ENCODE measurements at regions not wholly inside any gene's neighbourhood (a gene's known extent, or its start where the extent isn't known, plus 50 kb on each side); places are given as distances from the start of the nearest gene placed in this dataset.

DNA sequence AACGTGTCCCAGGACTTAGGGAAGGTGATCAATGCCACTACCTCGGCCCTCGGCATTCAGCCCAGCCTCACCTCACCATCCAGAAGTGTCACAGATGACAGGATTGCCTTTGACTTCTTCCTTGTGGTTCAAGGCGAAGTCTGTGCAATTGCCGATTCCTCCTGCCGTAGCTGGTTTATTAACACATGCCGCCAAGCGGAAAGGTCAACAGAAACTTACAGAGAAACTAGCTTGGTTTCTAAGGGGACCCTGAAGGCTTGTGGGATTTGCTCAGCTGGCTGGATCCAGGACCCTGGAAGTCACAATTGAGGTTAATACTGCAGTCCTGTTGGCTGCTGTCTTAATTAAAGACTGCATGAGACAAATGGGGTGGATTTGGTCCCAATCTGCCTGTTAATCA lies 65.6 kb downstream of the SHANK2 start:
- Mint-ChIP-seq H3K4me3 (no peak overlapping the region), H3K27ac (no peak overlapping the region), H3K27me3 (peaks cover 4% of the 10 kb centered on the region in 2 donors), H3K9me3 (no peaks in the 10 kb centered on the region), H3K4me1 (no peaks in the 10 kb centered on the region), H3K36me3 (no peaks in the 10 kb centered on the region)
- ChIA-PET POLR2A (no interaction called here), CTCF (no interaction called here)
- Histone ChIP-seq H3K9me3 (ENCODE audit: low read length) (no peaks in the 10 kb centered on the region), H3K27ac (ENCODE audit: low read depth, low read length) (no peak overlapping the region), H3K36me3 (ENCODE audit: insufficient read depth, low read length) (no peaks in the 10 kb centered on the region), H3K27me3 (ENCODE audit: insufficient read depth, low read length, poor library complexity, severe bottlenecking) (no peaks in the 10 kb centered on the region), H3K4me3 (ENCODE audit: low read length) (no peak overlapping the region), H3K4me1 (ENCODE audit: insufficient read depth, low read length) (no peaks in the 10 kb centered on the region)
- no peak for DNase-seq

DNA sequence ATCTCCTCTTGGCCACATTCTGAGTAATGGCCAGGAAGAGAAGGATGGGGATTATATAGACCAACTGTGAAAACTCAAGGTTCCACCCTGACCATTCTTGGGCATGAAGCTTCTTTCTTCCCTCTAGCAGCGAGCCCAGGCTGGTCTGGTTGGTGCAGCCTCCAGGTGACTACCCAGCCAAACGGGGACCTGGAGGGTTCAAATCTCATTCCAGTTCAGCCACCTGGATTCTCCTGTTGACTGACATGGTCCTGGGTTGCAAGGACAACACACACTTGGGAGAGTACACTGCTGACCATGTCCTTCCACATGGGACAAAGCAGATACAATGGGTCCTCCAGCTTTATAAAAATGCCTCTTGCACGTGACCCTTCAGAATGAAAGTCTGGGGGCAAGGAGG lies 67.0 kb downstream of the SHANK2 start:
- no peaks in the 10 kb centered on the region for H3K9me3 ChIP-seq (ENCODE audit: low read length)
- Mint-ChIP-seq H3K9me3 (no peaks in the 10 kb centered on the region), H3K4me1 (no peaks in the 10 kb centered on the region), H3K4me3 (no peak overlapping the region), H3K27ac (no peak overlapping the region), H3K27me3 (no peaks in the 10 kb centered on the region), H3K36me3 (no peaks in the 10 kb centered on the region)
- no peak overlapping the region for H3K27ac ChIP-seq (ENCODE audit: low read depth, low read length)
- H3K27me3 ChIP-seq (ENCODE audit: insufficient read depth, low read length, poor library complexity, severe bottlenecking) = no peaks in the 10 kb centered on the region
- no peaks in the 10 kb centered on the region for H3K4me1 ChIP-seq (ENCODE audit: insufficient read depth, low read length)
- no peaks in the 10 kb centered on the region for H3K36me3 ChIP-seq (ENCODE audit: insufficient read depth, low read length)
- H3K4me3 ChIP-seq (ENCODE audit: low read length) = no peak overlapping the region
- CTCF ChIA-PET = no interaction called here
- POLR2A ChIA-PET = no interaction called here
- DNase-seq = no peak

DNA sequence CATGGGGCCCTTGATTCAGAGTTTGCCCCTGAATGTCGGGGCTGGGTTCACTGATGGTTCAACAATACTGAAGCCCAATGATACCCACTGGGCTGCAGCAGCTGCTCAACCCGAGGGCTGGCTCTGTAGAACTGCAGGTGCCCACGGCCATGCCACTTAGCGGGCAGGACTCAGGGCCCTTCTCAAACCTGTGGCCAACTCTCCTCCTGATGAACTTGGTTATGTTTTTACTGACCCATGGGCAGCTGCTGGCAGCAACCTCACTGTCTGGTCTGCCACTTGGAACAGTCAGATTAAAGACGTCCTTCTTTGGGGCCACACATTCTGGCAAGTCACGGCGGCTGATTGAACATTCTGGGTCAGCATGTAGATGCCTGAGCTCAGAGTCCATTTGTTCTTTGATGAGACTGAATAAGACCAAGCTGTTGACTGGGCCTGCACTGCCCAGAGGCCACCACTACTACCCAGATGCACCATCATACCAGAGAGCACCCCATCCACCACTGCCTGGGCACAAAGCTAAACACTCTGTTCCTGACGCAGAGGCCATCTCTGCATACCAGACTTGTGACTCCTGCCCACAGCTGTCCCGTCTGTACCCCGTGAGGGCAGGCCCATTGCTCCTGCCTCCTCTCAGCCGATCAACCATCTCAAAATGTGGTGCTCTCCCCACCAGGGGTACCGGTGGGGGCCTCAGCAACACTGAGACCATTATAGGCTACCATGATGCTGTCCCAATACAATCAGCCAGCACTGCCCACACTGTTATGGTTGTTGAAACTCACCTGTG lies 67.8 kb downstream of the SHANK2 start:
- H3K36me3 ChIP-seq (ENCODE audit: insufficient read depth, low read length) = no peaks in the 10 kb centered on the region
- no peak for DNase-seq
- H3K9me3 ChIP-seq (ENCODE audit: low read length) = no peaks in the 10 kb centered on the region
- H3K4me3 ChIP-seq (ENCODE audit: low read length) = no peak overlapping the region
- H3K4me3 Mint-ChIP-seq = no peak overlapping the region
- CTCF ChIA-PET = no interaction called here
- no peaks in the 10 kb centered on the region for H3K4me1 Mint-ChIP-seq
- H3K4me1 ChIP-seq (ENCODE audit: insufficient read depth, low read length) = no peaks in the 10 kb centered on the region
- H3K27ac Mint-ChIP-seq = no peak overlapping the region
- H3K27me3 Mint-ChIP-seq = peaks cover 3 to 5% of the 10 kb centered on the region in 2 donors
- no peaks in the 10 kb centered on the region for H3K27me3 ChIP-seq (ENCODE audit: insufficient read depth, low read length, poor library complexity, severe bottlenecking)
- H3K27ac ChIP-seq (ENCODE audit: low read depth, low read length) = no peak overlapping the region
- no peaks in the 10 kb centered on the region for H3K36me3 Mint-ChIP-seq
- POLR2A ChIA-PET = no interaction called here
- H3K9me3 Mint-ChIP-seq = no peaks in the 10 kb centered on the region

DNA sequence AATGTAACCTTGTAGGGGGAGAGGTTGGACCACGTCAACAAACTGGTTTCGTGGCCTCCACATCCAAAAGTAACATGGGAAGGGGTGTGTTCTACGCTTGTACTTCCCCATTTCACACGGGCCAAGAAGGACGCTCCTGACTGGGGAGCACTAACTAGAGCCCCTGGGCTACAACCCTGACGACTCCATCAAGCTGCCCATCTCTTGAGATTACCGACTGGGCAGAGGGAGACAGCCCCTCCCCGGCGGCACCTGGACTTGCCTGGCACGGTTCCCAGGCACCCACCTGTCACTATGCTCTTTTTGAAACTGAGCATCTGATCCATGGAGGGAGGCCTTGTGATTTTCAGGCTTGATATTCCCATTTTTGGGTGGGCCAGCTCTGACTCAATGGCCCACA lies 68.5 kb downstream of the SHANK2 start:
- Mint-ChIP-seq H3K36me3 (no peaks in the 10 kb centered on the region), H3K9me3 (no peaks in the 10 kb centered on the region), H3K4me3 (no peak overlapping the region), H3K27me3 (peaks cover 5 to 10% of the 10 kb centered on the region in 2 donors), H3K27ac (no peak overlapping the region), H3K4me1 (no peaks in the 10 kb centered on the region)
- ChIA-PET CTCF (no interaction called here), POLR2A (no interaction called here)
- no peaks in the 10 kb centered on the region for H3K36me3 ChIP-seq (ENCODE audit: insufficient read depth, low read length)
- no peaks in the 10 kb centered on the region for H3K4me1 ChIP-seq (ENCODE audit: insufficient read depth, low read length)
- no peaks in the 10 kb centered on the region for H3K9me3 ChIP-seq (ENCODE audit: low read length)
- H3K4me3 ChIP-seq (ENCODE audit: low read length) = no peak overlapping the region
- no peaks in the 10 kb centered on the region for H3K27me3 ChIP-seq (ENCODE audit: insufficient read depth, low read length, poor library complexity, severe bottlenecking)
- DNase-seq = no peak
- H3K27ac ChIP-seq (ENCODE audit: low read depth, low read length) = no peak overlapping the region

DNA sequence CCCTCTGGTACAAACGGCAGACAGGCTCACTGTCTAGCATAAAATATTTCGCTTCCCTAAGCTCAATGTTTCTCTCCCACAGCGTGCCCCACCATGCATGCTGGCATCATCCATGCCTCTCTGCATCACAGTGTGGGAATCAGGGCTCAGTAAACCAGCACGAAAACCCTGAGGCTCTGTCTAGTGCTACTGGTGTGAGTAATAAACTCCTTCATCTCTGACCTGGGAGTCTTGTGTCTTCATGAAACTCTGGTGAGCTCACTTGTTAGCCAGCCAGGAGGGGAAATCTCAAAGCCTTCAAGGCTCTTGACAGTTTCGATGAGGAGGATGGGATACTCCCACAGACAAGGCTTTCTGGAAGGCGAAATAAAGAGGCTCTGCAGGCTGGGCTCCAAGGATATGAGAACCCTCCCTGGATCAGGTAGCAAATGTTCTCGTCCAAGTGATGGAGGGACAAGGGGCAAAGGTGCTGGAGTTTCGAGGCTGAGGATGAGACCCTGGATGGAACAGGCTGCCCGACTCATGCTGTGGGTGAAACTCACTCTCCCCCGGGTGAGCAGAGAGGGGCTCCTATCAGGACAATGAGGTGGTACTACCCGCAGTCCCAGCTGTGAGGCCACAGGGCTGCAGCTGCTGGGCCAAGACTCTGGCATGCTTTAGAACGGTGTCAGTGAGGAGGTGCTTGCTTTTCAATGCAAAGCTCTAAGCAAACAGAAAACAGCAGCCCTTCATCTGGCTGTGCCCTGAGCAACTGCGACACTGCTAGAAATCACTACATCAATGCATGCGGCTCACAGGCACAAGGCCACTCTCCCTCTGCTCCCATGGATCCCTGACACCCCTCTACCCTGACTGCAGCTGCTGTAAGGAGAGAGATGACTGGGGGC lies 69.3 kb downstream of the SHANK2 start:
- Histone ChIP-seq H3K27me3 (ENCODE audit: insufficient read depth, low read length, poor library complexity, severe bottlenecking) (no peaks in the 10 kb centered on the region), H3K4me3 (ENCODE audit: low read length) (no peak overlapping the region), H3K4me1 (ENCODE audit: insufficient read depth, low read length) (no peaks in the 10 kb centered on the region), H3K27ac (ENCODE audit: low read depth, low read length) (no peak overlapping the region), H3K9me3 (ENCODE audit: low read length) (no peaks in the 10 kb centered on the region), H3K36me3 (ENCODE audit: insufficient read depth, low read length) (no peaks in the 10 kb centered on the region)
- Mint-ChIP-seq H3K4me1 (no peaks in the 10 kb centered on the region), H3K36me3 (no peaks in the 10 kb centered on the region), H3K9me3 (no peaks in the 10 kb centered on the region), H3K27me3 (peaks cover 5 to 10% of the 10 kb centered on the region in 2 donors), H3K27ac (no peak overlapping the region), H3K4me3 (no peak overlapping the region)
- ChIA-PET CTCF (no interaction called here), POLR2A (no interaction called here)
- no peak for DNase-seq

DNA sequence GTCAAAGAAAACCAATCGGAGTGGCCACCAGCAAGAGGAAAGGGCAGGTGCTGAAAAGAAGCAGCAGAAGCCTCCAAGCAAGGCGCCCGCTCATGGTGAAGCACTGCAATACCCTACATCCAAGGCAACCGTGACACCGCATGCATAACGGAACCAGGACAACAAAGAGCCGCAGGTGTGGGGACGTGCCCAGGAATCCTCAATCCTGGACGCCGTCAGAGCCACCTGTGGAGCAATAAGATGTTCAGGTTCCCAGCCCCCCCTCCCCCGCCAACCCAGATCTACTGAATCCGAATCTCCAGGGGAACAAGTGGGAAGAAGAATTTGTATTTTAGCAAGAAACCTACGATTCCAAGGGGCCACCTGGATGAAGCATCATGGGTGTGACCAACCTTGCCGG lies 70.8 kb downstream of the SHANK2 start:
- no peak overlapping the region for H3K27ac ChIP-seq (ENCODE audit: low read depth, low read length)
- ChIA-PET POLR2A (no interaction called here), CTCF (no interaction called here)
- H3K9me3 ChIP-seq (ENCODE audit: low read length) = no peaks in the 10 kb centered on the region
- Mint-ChIP-seq H3K4me3 (no peak overlapping the region), H3K9me3 (peaks cover 0 to 11% (median 5%) of the 10 kb centered on the region in 5 donors), H3K4me1 (no peaks in the 10 kb centered on the region), H3K27me3 (peaks cover 5 to 15% of the 10 kb centered on the region in 2 donors), H3K36me3 (no peaks in the 10 kb centered on the region), H3K27ac (no peak overlapping the region)
- H3K36me3 ChIP-seq (ENCODE audit: insufficient read depth, low read length) = no peaks in the 10 kb centered on the region
- no peak for DNase-seq
- H3K27me3 ChIP-seq (ENCODE audit: insufficient read depth, low read length, poor library complexity, severe bottlenecking) = no peaks in the 10 kb centered on the region
- no peak overlapping the region for H3K4me3 ChIP-seq (ENCODE audit: low read length)
- no peaks in the 10 kb centered on the region for H3K4me1 ChIP-seq (ENCODE audit: insufficient read depth, low read length)

DNA sequence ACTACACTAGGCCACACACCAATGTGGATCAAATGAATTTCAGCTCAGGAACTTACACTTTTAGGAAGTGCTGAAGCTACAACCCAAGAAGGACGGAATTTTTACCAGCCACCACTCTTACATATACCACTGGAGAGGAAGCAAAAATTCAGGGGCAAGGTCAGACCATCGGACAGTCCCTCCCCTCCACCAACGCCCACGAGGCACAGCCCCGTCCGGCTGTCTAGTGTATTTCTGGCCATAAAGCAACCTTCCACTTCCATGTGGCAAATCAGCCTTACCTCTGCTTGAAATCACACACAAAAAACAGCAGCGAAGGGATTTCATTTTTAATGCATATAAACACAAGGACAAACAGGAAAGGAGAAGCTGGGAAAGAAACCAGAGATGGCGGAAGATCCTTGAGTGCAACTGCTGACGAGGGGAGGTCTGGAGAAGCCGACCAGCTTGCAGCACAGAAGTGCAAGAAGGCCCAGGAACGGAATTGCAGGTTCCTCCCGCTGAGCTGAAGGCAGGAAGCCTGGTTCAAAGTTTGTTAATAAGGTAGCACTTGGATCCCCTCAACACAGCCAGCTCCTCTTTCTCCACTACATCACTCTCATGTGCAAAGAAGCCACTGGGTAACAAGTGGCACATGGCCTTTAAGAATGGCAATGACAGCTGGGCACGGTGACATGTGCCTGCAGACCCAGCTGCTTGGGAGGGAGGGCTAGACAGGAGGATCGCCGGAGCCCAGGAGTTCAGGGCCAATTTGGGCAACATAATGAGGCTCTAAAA lies 71.5 kb downstream of the SHANK2 start:
- Histone ChIP-seq H3K4me1 (ENCODE audit: insufficient read depth, low read length) (no peaks in the 10 kb centered on the region), H3K27ac (ENCODE audit: low read depth, low read length) (no peak overlapping the region)
- H3K4me1 Mint-ChIP-seq = no peaks in the 10 kb centered on the region

More for the DNA sequence above, 71.5 kb downstream of the SHANK2 start:
- Histone ChIP-seq H3K9me3 (ENCODE audit: low read length) (no peaks in the 10 kb centered on the region), H3K27me3 (ENCODE audit: insufficient read depth, low read length, poor library complexity, severe bottlenecking) (no peaks in the 10 kb centered on the region), H3K4me3 (ENCODE audit: low read length) (no peak overlapping the region), H3K36me3 (ENCODE audit: insufficient read depth, low read length) (no peaks in the 10 kb centered on the region)
- no peak for DNase-seq
- Mint-ChIP-seq H3K4me3 (no peak overlapping the region), H3K27me3 (peaks cover 5 to 15% of the 10 kb centered on the region in 2 donors), H3K9me3 (peaks cover 0 to 18% (median 5%) of the 10 kb centered on the region in 5 donors), H3K27ac (no peak overlapping the region), H3K36me3 (no peaks in the 10 kb centered on the region)
- ChIA-PET CTCF (no interaction called here), POLR2A (no interaction called here)
